HEK293 (cell line): ENCODE measurements at regions not wholly inside any gene's neighbourhood (a gene's known extent, or its start where the extent isn't known, plus 50 kb on each side); places are given as distances from the start of the nearest gene placed in this dataset.

ENCODE experiments used
- CTCF ChIP-seq: fragments of 450-650 bp; formaldehyde crosslinking; IDR thresholded peaks from 2 replicates; pipeline ENCODE4 v1.5.1; 2016; ENCODE audit warnings: missing biosample characterization, missing genetic modification characterization
- ZBTB48 ChIP-seq: fragments of 450-650 bp; formaldehyde crosslinking; IDR thresholded peaks from 2 replicates; pipeline ENCODE4 v1.5.1; 2016; ENCODE audit warnings: missing biosample characterization, missing genetic modification characterization
- ZNF138 ChIP-seq: fragments of 450-650 bp; formaldehyde crosslinking; IDR thresholded peaks from 2 replicates; pipeline ENCODE4 v1.5.1; 2016; ENCODE audit warnings: missing biosample characterization, missing genetic modification characterization, borderline replicate concordance
- ZNF350 ChIP-seq: fragments of 450-650 bp; formaldehyde crosslinking; IDR thresholded peaks from 2 replicates; pipeline ENCODE4 v1.5.0; 2017; ENCODE audit warnings: missing biosample characterization, mild to moderate bottlenecking, missing genetic modification characterization
- ZNF416 ChIP-seq: fragments of 450-650 bp; formaldehyde crosslinking; IDR thresholded peaks from 2 replicates; pipeline ENCODE4 v1.5.1; 2016; ENCODE audit warnings: missing biosample characterization, missing genetic modification characterization
- ZNF629 ChIP-seq: fragments of 450-650 bp; formaldehyde crosslinking; IDR thresholded peaks from 2 replicates; pipeline ENCODE4 v1.5.1; 2017; ENCODE audit warnings: missing biosample characterization, missing genetic modification characterization
- ZNF639 ChIP-seq: fragments of 450-650 bp; formaldehyde crosslinking; IDR thresholded peaks from 2 replicates; pipeline ENCODE4 v1.5.1; 2016; ENCODE audit warnings: missing biosample characterization, missing genetic modification characterization
- ZNF776 ChIP-seq: fragments of 450-650 bp; formaldehyde crosslinking; IDR thresholded peaks from 2 replicates; pipeline ENCODE4 v1.5.0; 2017; ENCODE audit warnings: missing biosample characterization, missing genetic modification characterization, borderline replicate concordance
- ZNF830 ChIP-seq: fragments of 450-650 bp; IDR thresholded peaks from 2 replicates; pipeline ENCODE4 v1.5.0; 2018; ENCODE audit warnings: missing biosample characterization, missing genetic modification characterization, low read depth, mild to moderate bottlenecking, moderate library complexity
- ZSCAN16 ChIP-seq: fragments of 450-650 bp; formaldehyde crosslinking; IDR thresholded peaks from 2 replicates; pipeline ENCODE4 v1.5.1; 2016; ENCODE audit warnings: missing biosample characterization, missing genetic modification characterization

DNA sequence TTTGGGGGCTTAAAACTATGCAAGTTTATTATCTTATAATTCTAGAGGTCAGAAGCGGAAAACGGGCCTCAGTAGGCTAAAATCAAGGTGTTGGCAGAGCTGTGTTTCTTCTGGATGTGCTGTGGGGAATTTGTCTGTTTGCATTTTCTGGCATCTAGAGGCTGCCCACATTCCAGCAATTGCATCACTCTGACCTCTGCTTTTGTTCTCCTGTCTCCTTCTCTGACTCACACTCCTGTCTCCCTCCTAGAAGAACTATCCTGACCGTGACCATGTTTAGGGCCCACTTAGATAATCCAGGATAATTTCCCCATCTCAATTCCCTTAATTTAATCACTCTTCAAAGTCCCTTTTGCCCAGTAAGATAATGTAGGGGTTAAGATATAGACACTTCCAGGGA is 127.4 kb upstream of the DEPDC1 start:
- no peak for TF ChIP-seq CTCF (tag by site-specific recombination)
- no peak for TF ChIP-seq ZNF776 (tag by site-specific recombination)
- no peak for TF ChIP-seq ZBTB48 (tag by site-specific recombination)
- TF ChIP-seq ZNF138 (tag by site-specific recombination): no peak
- no peak for TF ChIP-seq ZNF629
- no peak for TF ChIP-seq ZNF639 (tag by site-specific recombination)
- no peak for TF ChIP-seq ZNF830 (tag by site-specific recombination)
- no peak for TF ChIP-seq ZSCAN16 (tag by site-specific recombination)
- no peak for TF ChIP-seq ZNF416 (tag by site-specific recombination)
- no peak for TF ChIP-seq ZNF350
